ENCODE measurements at regions not wholly inside any gene's neighbourhood (a gene's known extent, or its start where the extent isn't known, plus 50 kb on each side); places are given as distances from the start of the nearest gene placed in this dataset.

DNA sequence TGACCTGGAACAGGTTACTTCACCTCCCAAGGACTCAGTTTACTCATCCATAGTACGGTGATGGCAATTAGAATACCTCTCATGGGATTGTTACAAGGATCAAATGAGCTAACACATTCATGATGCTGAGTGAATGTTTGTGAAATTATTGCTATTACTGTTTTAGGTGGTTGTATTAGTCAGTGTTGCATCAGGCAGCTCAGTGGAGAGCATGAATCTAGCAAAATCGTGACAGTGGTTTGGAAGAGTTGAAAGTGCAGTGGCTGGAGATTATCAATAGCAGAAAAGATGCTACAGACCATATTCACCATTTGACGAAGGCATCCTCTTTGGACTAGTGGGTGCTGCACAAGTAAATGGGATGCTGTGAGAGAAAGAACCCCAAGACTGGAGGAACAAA lies 50.4 kb upstream of the CTNNBL1 start:
- Histone ChIP-seq H3K4me3 (no peak overlapping the region), H3K36me3 (ENCODE audit: control insufficient read depth in 4 of 4, insufficient read depth in 4 of 4, low read length in 4 of 4) (no peaks in the 10 kb centered on the region), H3K27ac (ENCODE audit: low read depth in 1 of 2, low read length in 1 of 2) (no peak overlapping the region), H3K27me3 (ENCODE audit: control insufficient read depth in 3 of 3, insufficient read depth in 3 of 3, low read length in 2 of 3) (peaks cover 3 to 28% (median 10%) of the 10 kb centered on the region in 3 donors), H3K9ac (ENCODE audit: insufficient read depth in 1 of 2, low read length in 2 of 2) (no peak overlapping the region), H3K9me3 (ENCODE audit: control insufficient read depth in 4 of 4, insufficient read depth in 3 of 4, low read length in 3 of 4) (peaks cover 0 to 6% (median 0%) of the 10 kb centered on the region in 4 donors), H3K4me1 (ENCODE audit: control insufficient read depth in 5 of 5, insufficient read depth in 5 of 5, low read length in 5 of 5) (no peaks in the 10 kb centered on the region)
- TF ChIP-seq, protein P1, sequence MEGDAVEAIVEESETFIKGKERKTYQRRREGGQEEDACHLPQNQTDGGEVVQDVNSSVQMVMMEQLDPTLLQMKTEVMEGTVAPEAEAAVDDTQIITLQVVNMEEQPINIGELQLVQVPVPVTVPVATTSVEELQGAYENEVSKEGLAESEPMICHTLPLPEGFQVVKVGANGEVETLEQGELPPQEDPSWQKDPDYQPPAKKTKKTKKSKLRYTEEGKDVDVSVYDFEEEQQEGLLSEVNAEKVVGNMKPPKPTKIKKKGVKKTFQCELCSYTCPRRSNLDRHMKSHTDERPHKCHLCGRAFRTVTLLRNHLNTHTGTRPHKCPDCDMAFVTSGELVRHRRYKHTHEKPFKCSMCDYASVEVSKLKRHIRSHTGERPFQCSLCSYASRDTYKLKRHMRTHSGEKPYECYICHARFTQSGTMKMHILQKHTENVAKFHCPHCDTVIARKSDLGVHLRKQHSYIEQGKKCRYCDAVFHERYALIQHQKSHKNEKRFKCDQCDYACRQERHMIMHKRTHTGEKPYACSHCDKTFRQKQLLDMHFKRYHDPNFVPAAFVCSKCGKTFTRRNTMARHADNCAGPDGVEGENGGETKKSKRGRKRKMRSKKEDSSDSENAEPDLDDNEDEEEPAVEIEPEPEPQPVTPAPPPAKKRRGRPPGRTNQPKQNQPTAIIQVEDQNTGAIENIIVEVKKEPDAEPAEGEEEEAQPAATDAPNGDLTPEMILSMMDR (IDR thresholded peaks at IDR 0.05; ENCODE audit: control extremely low read depth, extremely low read depth), result no peak
- DNase-seq (no peak), ATAC-seq (ENCODE audit: insufficient read depth, low FRiP score) (no peak)
- WGBS, 2 donors, result 76 to 84% methylated on average over 3 of the region's 3 CpGs

DNA sequence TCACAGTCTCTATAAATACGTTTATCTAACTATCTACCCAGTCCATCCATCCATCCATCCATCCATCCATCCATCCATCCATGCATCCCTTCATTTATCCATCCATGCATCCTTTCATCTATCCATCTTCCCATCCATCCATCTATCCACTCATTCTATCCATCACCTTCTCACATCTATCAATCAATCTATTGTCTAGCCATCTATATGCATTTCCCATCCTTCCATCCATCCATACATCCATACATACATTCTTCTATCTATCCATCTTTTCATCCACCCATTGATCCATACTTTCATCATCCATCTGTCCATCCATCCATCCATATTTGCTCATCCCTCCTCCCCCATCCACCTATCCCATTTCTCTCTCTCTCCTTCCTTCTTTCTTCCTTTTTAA lies 51.6 kb upstream of the CTNNBL1 start:
- Histone ChIP-seq H3K9me3 (ENCODE audit: control insufficient read depth in 4 of 4, insufficient read depth in 3 of 4, low read length in 3 of 4) (peaks cover 0 to 6% (median 0%) of the 10 kb centered on the region in 4 donors), H3K4me1 (ENCODE audit: control insufficient read depth in 5 of 5, insufficient read depth in 5 of 5, low read length in 5 of 5) (no peaks in the 10 kb centered on the region), H3K27me3 (ENCODE audit: control insufficient read depth in 3 of 3, insufficient read depth in 3 of 3, low read length in 2 of 3) (peaks cover 3 to 28% (median 10%) of the 10 kb centered on the region in 3 donors), H3K4me3 (no peak overlapping the region), H3K9ac (ENCODE audit: insufficient read depth in 1 of 2, low read length in 2 of 2) (no peak overlapping the region), H3K36me3 (ENCODE audit: control insufficient read depth in 4 of 4, insufficient read depth in 4 of 4, low read length in 4 of 4) (no peaks in the 10 kb centered on the region), H3K27ac (ENCODE audit: low read depth in 1 of 2, low read length in 1 of 2) (no peak overlapping the region)
- DNase-seq, result no peak
- 69 to 96% methylated on average over 1 of the region's 1 CpG for WGBS, 2 donors
- no peak for ATAC-seq (ENCODE audit: insufficient read depth, low FRiP score)
- TF ChIP-seq, protein P1 (IDR thresholded peaks at IDR 0.05; ENCODE audit: control extremely low read depth, extremely low read depth), result no peak

DNA sequence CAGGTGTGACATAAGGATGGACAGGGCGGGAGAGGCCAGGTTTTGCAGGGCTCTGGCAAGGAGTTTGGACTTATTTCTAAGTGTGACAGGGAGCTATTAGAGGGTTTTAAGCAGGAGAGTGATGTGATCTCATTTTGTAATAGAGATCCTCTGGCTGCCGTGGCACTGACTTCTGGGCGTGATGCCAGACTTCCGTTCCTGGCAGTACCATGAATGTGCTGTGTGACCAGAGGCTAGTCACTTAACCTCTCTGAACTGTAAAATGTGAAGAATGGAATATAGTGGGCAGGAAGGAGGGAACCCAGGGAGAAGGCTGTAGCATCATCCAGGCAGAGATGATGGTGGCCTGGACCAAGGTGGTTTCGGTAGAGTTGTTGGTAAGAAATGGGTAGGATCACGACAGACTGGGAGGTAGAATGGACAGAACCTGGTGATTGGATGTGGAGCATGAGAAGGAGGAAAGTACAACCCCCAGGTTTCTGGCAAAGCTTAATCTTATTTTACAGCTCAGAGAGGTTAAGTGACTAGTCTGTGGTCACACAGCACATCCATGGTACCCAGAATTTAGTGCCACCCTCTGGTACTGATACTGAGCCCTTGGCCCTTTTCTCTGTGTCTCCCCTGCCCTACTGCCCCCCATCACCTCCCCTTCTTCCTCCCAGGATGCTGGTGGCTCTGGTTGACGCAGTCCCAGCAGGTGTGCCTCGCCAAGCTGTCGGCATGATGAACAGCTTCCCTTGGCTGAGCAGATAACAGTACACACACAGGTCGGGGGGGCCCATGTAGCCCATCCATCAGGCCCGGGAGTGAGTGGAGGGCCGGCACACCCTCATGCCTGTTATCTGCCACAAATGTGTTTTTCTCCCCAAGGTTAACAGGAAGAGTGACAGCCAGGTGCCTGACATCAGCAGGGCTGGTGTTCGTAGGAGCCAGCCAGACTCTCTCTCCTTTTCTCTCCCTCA lies 52.9 kb upstream of the CTNNBL1 start:
- DNase-seq, result peak in 1 of 3 donors; percentile 12
- H3K9ac ChIP-seq (ENCODE audit: insufficient read depth in 1 of 2, low read length in 2 of 2), result no peak overlapping the region
- no peak overlapping the region for H3K4me3 ChIP-seq
- H3K27ac ChIP-seq (ENCODE audit: low read depth in 1 of 2, low read length in 1 of 2), result no peak overlapping the region
- peaks cover 0 to 11% (median 0%) of the 10 kb centered on the region in 4 donors for H3K9me3 ChIP-seq (ENCODE audit: control insufficient read depth in 4 of 4, insufficient read depth in 3 of 4, low read length in 3 of 4)
- H3K36me3 ChIP-seq (ENCODE audit: control insufficient read depth in 4 of 4, insufficient read depth in 4 of 4, low read length in 4 of 4), result no peaks in the 10 kb centered on the region
- no peaks in the 10 kb centered on the region for H3K4me1 ChIP-seq (ENCODE audit: control insufficient read depth in 5 of 5, insufficient read depth in 5 of 5, low read length in 5 of 5)
- no peak for ATAC-seq (ENCODE audit: insufficient read depth, low FRiP score)
- 34 to 41% methylated on average over 13 of the region's 13 CpGs for WGBS, 2 donors
- H3K27me3 ChIP-seq (ENCODE audit: control insufficient read depth in 3 of 3, insufficient read depth in 3 of 3, low read length in 2 of 3), result peaks cover 3 to 28% (median 10%) of the 10 kb centered on the region in 3 donors
- TF ChIP-seq, protein P1 (IDR thresholded peaks at IDR 0.05; ENCODE audit: control extremely low read depth, extremely low read depth), result no peak

Measured in lung (tissue), 11 donors.